Kidney capillary endothelial cell (primary cell): ENCODE measurements at regions not wholly inside any gene's neighbourhood (a gene's known extent, or its start where the extent isn't known, plus 50 kb on each side); places are given as distances from the start of the nearest gene placed in this dataset.
A peak's percentile ranks its signal among the peaks of the same experiment; 100 is the strongest.

Experiments used
- DNase-seq: peaks from one replicate; pipeline ENCODE4 v3.0.0-alpha.2; 2018; ENCODE audit warnings: low spot score

DNA sequence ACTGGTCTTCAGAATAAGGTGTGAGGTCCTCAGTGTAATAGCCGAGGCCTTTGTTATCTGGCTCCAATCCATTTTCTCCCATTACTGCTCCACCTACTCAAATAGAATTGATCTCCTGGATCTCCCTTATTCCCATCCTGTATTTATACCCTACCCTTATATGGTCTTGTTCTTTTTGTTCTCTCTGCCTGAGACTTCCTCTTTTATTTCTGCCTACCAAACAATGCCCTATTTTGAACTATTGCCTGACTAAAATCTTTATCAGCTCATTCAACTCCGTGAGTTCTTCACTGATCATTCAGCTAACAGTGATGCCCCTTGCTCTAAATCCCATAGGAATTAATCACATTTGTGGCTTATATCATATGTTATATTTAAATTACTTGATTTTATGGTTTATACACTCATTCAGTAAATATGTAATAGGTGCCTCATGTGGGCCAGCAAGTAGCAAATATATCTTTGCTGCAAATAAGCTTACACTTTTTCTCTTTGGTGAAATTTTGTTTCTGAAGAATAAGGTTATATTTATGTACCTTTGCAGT, 417.5 kb upstream of the MEF2C start:
- DNase-seq, result no peak

- DNase-seq, result no peak
Observed at GRCh38 chr5:89299998-89300397, 417.0 kb upstream of the MEF2C start.

DNA sequence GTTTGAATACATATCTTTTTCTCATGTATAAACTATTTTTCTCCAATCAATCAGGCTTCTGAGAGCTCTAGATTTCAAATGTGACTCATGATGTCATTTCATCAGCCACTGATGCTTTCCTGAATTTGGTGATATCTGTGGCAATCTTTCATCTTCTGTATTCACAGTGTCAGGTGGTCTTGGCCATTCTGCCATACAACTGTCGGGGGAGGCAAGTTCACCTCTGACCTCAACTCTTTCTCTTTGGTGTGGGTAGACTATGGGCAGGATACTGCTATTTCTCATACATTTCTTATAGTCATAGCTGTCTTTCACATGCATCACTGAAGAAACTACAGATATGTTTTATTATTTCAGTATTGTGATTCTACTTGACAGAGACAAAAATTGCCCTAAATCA, 414.1 kb upstream of the MEF2C start:
- DNase-seq, result no peak

DNA sequence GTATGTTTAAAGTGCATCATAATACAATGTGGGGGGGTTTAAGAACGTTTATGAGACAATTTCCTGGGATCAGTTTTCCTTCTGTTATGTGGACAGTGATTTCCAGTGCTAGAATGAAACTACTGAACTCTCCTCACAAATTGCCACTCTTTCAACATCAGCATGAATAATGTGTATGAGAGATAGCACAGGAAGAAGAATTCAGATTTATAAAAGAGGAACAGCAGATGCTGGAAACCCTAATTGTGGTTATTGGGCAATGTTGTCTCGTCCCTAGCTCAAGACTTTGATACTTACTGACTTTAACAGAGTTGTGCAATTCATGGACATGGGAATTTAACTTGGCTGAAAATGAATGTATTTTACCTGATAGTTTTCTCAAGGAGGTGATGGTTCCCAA, 410.8 kb upstream of the MEF2C start:
- no peak for DNase-seq

- DNase-seq, result no peak
Observed at GRCh38 chr5:89292487-89292886, 409.5 kb upstream of the MEF2C start.

DNA sequence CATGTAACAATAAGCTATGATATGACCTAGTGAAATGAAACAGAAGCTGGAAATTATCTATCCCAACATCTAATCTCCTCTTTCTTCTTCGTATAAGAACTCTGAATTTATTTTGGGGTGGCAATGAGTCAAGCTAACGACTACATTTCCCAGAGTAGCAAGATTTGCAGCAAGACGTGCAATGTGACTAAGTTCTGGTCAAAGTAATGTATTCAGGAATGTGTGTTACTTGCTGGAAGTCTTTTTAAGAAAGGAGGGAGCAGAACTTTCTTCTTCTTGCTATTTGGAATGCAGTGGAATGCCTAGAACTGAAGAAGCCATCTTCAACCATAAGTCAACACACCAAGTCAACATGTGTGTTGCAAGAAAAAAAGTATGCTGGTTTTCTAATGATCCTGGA, 406.6 kb upstream of the MEF2C start:
- DNase-seq, result no peak

GRCh38 chr5:89287964-89288363, 405.0 kb upstream of the MEF2C start:
- no peak for DNase-seq

- no peak for DNase-seq
Observed at GRCh38 chr5:89286320-89286719, 403.3 kb upstream of the MEF2C start.

GRCh38 chr5:89283728-89284493, 400.9 kb upstream of the MEF2C start:
- DNase-seq, result no peak

- DNase-seq, result peak; percentile 26
Observed at GRCh38 chr5:89282554-89283510, 399.8 kb upstream of the MEF2C start.

DNA sequence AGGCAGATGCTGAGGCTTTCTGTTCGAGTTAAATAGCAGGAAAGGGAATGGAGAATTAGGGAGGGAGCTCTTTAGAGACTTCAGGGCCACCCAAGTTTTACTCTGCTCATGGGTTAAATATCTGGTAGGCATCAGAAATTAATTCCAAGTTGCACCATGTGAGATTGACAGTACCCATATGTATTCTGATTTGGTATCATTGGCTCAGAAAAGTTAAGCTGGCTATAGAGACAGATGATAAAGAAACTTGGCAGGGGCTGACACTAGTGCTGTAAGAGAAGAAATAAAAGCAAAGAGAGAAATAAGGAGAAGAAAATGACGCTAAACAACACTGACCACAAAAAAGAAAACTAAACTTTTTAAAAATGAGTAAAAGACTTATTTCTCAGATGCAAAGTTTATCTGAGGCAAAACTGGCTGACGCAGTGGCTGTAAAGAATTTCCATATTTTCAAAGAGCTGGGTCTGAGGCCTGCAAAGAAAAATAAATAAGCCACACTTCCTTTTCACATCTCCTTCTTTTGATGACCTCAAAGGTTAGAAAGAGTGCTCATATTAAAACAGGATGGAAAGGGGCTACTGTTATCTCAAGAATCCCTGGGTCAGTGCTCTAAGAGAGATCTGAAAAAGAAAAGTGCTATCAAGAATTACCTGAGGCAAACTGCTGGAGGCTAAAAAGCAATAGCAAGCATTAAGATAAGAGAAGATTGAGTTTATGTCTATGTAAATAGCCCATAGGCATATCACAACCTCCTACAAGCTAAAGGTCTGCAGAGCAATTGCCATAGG, 399.0 kb upstream of the MEF2C start:
- no peak for DNase-seq

GRCh38 chr5:89281211-89281610, 398.2 kb upstream of the MEF2C start:
- no peak for DNase-seq

- no peak for DNase-seq
Observed at GRCh38 chr5:89280103-89281037, 397.4 kb upstream of the MEF2C start.

DNA sequence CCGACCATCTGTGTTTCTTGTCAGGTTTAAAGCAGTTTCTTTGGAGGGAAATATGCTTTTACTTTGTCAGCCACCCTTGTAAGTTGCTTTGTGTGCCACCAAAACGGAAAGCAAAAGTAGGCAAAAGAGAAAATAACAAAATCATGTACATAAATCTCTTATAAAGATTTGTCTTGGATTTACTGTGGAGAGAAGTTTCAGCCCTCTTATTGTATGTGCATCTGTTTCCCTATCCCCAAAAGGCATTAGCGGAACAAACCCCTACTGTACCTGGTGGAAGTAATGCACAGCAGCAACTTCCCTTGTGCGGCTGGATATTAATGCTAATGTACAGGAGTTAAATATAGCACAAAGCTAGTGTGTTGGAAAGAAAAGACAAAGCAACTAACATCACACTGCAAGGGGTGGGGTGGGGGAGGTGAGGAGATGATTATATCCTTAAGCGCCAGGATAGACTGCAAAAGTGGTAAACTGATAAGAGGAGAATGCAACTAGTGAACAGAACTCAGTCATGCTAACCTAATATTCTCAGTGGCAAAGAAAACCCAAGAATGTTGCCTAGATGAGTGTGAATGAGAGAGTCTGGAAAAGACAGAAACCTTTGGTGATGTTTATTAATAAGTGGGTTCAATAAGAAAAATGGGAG, 396.5 kb upstream of the MEF2C start:
- no peak for DNase-seq

- peak; percentile 14 for DNase-seq
Observed at GRCh38 chr5:89277816-89278215, 394.8 kb upstream of the MEF2C start.

DNA sequence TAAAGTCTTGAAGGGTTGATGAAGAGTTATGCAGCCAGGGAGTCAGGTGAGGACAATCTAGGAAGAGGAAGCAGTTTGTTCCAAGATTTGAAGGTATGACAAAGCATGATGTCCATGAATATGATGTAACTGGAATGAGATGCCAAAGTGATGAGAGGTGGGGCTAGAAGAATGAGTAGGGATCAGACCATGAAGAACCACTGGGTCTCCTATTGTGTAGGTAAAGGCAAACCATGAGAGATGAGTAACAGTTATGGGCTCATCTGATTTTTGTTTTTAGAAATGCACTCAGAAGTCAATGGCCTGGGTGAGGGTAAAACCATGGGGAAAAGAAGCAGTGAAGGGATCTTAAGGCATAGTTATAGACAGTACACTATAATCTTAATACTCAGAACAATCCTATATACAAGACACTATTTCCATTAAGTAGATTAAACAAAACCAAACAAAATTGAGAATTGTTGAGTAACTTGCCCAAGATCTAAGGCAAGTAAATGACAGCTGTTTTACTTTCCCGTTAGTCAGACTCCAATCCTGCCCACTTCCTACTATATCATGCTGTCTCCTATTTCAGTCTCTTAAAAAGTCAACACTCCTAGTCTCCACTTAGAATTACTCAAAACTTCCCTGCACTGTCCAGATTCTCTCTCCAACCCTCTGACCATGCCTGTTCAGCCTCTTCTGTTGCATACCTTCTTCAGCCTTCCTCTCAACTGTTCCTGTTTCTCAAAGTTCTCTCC, 393.8 kb upstream of the MEF2C start:
- DNase-seq, result no peak

GRCh38 chr5:89275066-89275855, 392.3 kb upstream of the MEF2C start:
- DNase-seq, result no peak

- DNase-seq, result no peak
Observed at GRCh38 chr5:89273289-89273688, 390.3 kb upstream of the MEF2C start.

GRCh38 chr5:89270901-89271300, 387.9 kb upstream of the MEF2C start:
- no peak for DNase-seq
